HG02885 (cell line): ENCODE measurements at regions not wholly inside any gene's neighbourhood (a gene's known extent, or its start where the extent isn't known, plus 50 kb on each side); places are given as distances from the start of the nearest gene placed in this dataset.
"Not testable (repeated sequence)": the region's sequence is repeated elsewhere in the genome, so short reads cannot be mapped to it uniquely, and the experiment has no call there.

Source experiments
- ATAC-seq: cut with Tn5 transposase; IDR thresholded peaks from one replicate; pipeline ENCODE4 v1.9.1; 2021; ENCODE audit warnings: mild to moderate bottlenecking; ENCODE audit not compliant: unreplicated experiment, poor library complexity

DNA sequence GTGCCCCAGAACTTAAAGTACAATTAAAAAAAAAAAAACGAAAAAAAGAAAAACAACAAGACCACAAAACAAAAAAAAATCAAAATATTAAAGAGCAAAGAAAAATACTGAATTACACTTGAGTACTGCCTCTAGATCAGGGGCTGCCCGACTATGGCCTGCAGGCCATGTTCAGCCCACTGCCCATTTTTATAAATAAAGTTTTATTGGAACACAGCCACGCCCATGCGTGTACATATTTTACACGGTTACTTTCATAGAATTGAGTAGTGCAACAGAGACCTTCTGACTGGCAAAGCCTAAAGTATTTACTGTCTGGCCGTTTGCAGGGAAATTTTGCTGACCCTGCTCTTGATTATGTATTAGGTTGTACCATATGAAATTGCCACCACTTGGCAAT is 130.5 kb downstream of the ATXN3L start:
- no peak for ATAC-seq

DNA sequence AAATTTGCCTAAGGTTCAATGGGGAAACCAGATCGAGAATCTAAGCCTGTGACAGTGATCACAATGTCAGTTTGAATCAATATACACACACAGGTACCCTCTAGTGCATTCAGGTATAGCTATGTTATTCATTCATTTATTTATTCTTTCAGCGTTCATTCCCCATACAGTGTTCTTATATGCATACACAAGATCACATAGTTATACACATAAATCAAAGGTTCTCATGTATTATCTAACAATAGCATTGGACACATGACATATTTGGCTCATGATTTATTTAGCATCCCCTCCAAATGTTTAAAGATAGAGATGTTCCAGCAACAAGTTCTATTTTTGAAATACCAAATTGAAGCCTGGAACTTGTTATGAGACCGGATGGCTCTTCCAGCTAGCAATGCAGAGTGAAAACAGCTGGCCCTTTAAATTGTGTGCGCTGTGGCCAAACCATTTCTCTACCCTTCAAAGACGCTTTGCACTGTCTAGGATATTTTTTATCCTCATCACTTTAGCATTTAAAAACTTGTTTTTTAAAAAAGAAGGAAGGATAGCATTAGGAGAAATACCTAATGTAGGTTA is 131.0 kb downstream of the ATXN3L start:
- no peak for ATAC-seq

DNA sequence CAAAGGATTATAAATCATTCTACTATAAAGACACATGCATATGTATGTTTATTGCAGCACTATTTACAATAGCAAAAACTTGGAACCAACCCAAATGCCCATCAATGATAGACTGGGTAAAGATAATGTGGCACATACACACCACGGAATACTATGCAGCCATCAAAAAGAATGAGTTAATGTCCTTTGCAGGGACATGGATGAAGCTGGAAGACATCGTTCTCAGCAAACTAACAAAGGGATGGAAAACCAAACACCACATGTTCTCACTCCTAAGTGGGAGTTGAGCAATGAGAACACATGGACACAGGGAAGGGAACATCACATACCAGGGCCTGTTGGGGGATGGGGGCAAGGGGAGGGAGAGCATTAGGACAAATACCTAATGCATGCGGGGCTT is 133.2 kb downstream of the ATXN3L start:
- not testable (repeated sequence) for ATAC-seq

DNA sequence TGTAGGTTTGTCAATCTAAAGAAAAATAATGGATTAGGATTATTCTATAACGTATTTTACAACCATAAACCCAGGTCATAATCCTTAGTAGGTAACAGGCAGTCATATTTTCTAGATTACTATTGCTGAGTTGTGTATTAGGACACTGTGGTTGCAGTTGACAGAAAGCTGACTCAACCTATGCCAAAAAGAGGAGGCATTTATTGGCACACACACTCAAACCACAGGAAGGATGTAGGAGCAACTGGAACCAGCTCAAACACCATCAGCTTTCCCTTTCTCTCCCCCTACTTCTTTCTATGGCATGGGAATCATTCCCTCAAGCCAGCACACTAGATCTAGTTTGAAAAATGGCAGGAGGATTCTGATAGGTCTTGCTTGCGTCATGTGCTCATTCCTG is 136.4 kb upstream of the FAM9C start:
- no peak for ATAC-seq

DNA sequence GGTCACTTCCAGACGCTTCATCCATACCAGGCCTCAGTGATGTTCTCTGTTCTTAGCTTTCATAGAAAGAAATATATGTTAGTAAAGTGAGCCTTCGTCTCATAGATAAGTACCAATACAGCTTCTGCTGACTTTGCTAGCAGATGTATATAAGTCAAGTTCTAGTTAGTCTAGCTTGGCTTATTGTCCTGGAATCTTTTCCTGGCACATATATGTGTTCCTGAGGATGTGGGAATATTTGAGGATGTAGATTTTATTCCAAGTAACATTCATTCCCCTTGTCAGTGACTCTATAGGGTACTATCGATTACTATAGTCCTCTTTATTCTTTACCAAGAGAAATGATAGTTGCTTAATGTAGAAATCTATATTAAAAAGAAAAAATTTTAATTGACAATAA is 135.2 kb upstream of the FAM9C start:
- ATAC-seq: no peak

DNA sequence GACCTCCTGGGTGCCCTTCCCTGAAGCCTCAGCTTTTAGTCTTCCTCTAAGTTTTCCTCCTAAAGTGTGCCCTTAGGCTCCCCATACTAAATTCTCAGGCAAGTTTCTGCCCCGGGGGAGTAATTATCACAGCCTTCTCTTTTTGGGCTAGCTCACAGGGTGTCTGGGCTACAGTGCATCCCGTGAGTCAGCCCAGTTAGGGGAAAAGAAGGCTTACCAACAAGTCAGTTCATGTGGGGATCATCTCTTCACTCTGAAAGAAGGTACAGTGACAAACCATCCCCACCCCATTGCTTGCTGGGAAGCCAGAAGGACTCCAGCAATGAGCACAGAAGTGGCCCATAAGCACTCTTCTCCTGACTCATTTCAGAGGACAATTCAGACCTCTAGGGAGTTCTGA is 134.7 kb upstream of the FAM9C start:
- ATAC-seq: no peak

DNA sequence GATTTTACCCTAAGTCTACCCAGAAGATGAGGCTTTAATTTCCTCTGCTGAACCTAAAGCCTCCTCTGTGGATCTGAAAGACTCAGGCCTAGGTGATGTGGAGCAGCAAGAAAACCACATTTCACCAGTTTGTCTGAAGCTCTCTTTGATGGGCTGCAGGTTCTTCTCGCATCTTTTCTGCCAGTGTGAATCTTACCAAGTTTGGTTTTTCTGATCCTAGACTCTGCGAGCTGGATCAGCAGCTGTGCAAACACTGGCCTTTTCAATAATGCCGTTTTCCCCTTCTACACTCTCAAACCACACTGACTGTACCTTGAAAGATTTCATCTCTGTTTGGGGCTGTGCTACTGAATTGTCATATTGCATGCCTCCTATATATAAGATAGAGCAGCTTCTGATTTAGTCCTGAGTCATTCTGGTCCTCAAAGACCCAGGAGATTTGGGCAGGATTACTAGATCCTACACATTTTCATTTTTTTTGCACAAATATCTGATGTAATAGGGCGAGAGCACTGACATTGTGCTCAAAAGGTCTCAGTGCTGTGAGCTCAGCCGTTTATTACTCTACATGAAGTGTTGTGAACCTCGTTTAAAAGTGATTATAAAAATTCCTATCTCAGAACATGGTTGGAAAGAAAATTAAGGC is 133.6 kb upstream of the FAM9C start:
- no peak for ATAC-seq

DNA sequence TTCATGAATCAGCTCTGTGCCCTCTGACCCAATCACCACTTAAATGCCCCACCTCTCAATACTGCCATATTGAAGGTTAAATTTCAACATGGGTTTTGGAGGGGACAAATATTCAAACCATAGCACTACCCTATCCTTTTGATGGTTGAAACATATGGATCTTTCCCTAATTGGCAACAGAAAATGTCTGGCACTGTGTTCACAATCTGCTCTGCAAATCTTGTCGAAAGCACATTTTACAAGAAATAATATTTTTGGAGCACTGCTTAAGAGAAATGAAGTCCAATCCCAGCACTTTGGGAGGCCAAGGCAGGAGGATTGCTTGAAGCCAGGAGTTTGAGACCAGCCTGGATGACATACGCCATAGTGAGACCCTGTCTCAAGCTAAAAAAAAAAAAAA is 130.6 kb upstream of the FAM9C start:
- ATAC-seq: no peak

DNA sequence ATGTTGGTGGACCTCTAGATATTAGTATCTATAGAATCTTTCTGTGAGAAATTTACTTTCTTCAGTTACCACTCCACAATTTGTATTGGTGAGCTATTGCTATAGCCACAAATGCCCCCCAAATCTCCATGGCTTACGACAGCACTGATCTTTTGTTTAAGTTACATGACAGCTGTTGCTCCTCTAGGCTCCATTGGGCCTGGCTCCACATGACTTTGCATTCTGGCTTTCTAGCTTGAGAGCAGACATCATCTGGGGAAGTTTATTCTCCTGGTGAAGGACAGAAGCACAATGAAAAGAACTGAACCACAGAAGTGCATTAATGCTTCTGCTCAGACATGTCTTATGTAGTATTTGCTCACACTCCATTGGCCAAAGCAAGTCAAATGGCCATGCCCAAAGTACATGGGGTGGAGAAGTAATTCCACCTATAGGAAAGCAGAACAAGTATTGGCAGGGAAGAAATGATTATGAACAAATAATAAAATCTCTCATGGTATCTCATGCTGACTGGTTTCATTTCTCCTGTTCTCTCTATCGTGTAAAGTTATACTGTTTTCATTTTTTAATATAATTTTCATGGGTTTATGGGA is 126.6 kb upstream of the FAM9C start:
- ATAC-seq: no peak

DNA sequence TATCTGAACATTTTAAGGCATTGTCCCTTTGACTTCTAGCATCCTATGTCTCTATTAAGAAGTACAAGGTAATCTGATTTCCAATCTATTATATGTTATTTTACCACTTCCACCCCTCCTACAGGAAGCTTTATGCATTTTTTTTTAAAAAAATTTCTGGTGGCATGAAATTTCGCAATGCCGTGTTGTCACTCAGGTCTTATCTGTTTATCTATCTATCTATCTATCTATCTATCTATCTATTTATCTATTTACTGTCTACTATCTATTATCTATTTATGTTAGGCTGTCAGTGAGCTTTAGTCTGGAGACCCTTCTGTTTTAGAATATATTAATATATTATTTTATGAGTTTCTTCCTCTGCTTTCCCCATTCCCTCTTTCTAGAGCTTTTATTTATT is 125.3 kb upstream of the FAM9C start:
- no peak for ATAC-seq

DNA sequence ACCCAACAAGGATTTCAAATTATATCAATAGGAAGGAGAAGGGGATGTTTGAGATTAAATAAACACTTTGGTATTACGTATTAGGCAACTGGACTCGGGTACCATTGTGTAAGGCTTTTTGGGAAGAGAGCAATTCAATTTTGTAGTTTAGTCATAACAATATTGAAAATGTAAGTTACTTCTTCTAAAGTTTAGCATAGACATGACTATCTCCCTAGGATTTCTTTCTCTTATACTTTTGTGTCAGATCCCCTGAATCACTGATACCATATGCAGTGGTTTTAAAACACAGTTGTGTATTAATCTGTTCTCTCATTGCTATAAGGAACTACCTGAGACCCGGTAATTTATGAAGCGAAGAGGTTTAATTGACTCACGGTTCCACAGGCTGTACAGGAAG is 123.8 kb upstream of the FAM9C start:
- ATAC-seq: no peak

DNA sequence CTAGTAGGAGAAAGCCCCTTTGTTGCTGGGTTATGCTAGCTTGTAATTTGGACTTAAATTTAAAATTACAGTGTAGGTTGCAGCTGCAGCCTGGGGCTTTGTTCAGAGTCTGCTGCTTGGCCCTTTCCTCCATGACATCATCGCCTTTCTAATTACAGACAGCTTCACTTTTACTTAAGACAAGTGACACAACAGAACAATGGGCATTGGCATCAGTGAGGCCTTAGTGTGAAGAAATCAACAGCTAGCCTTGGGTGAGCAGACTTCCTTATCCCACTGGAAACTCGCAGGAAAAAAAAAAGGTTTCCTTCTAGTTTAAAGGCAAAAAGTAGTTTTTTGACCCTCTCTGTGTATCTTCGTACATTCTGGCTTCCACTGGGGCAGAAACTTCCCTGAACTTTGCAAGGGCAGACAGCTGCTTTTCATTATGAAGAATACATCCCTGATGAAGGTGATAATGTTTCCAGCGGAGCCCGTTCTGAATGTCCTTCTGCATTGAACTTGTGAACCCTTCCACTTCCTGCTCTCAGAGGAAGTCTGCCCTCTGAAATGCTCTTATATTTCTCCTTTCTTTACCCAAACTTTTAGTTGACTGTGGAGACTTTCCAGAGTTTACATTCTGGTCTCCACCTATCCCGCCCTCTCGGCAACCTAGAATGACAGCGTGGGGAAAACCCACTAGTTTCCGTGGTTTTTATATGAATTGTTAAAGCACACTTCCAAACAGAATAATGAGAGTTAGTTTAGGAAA is 123.2 kb upstream of the FAM9C start:
- no peak for ATAC-seq

DNA sequence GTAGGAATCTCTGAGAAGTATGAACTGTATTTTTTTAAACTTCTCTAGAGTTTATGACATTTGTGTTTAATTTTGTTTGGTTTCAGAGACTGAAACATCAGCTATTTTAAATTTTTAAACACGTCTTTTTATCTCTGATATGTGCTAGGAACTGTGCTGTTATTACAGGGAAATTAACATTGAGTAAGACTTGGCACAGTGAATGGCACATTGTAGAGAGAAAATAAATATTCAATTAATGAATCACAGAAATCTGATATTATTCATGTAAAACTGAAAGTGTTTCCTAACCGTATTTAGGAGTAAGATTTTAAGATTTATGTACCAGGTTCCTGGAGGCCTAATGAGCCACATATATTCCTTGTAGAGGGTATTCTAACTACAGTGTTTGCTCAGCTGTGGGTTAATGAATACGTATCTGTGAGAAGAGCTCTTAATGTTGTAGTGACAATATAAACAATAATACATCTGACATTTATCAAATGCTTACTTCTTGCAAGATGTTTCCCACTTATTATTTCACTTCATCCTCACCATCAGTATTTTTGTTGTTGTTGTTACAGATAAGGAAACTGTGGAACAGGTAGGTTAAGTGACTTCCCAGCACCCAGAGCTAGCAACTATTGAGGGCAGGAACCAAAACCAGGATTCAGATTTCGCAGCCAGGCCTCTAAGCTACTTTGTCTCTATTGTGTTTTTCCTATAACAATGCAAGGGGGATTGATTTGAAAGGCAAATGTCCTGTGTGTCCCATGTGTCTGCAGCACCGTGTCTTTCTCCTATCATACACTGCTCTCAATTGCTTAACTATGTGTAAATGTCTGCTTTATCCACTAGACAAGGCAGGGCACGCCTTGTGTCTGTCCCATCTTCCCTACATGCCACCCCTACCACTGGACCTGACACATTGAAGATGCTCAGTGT is 121.1 kb upstream of the FAM9C start:
- ATAC-seq: no peak

DNA sequence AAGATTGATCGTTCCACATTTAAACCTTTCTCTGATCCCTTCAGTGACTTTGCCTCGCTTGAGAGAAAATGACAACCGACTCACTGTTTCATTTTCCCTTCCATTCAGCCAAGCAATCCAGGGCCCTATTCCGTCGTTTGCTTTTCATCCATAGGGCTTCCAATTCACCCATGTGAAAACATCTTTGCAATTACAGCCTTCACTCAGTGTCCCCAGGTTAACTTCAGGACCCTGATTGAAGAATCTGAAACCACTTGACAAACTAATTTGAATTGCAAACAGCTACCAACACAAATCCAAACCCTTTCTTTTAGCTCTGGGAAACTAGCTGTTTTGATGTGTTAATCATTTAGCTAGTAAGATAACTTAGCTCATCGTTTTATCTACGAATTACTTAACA is 120.2 kb upstream of the FAM9C start:
- ATAC-seq: no peak

DNA sequence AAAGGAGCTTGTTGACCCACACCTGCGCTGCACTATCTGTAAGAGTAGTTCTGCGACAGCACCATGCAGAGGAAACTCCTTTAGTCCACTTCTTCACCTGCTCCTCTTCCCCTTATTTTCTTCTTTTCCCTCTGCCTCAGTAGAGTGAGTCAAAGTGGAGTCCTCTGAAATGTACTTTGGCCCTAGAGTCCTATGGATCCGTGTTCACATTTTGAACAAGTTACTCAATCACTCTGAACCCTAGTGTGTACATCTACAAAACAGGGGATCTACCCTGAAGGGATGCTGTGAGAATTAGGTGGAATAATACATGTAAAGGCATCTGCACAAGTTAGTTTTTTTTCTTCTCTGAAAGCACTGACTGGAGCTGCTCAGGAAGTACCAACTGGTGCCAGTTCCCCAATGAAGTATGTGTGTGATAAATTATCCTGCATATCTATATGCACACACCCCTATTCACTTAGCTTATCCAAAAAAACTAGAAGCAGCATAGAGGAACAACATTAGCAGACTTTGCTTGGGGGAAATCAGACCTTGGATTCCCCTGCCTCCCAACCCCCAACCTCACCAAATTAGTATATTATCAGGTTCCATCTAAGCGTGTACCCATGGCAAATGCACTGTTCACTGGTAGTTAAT is 118.5 kb upstream of the FAM9C start:
- no peak for ATAC-seq

DNA sequence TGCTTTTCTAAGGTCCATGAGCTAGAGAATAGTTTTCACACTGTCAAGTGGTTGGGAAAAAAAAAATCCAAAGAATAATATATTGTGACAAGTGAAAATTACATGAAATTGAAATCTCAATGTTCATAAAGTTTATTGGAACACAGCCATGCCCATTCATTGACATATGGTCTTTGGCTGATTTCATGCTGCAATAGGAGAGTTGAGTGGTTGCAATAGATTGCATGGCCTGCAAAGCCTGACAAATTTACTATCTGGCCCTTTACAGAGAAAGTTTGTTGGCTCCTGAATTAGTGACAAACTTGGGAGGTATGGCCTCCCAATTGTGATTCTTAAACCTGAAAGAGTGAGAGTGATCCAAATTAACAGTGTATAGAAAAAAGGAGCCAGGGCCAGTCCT is 115.5 kb upstream of the FAM9C start:
- ATAC-seq: no peak

DNA sequence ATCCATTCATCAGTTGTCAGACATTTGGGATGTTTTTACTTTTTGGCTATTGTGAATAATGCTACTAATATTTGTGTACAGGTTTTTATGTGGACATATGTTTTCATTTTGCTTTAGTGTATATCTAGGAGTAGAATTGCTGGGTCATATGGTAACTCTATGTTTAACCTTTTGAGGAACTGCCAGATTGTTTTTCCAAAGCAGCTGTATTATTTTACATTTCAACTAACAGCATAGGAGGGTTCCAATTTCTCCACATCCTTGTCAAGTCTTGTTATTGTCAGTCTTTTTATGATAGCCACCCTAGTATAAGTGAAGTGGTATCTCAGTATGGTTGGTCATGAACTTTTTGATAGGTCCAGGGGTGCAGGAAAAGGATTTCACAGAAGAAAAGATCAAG is 114.5 kb upstream of the FAM9C start:
- no peak for ATAC-seq

DNA sequence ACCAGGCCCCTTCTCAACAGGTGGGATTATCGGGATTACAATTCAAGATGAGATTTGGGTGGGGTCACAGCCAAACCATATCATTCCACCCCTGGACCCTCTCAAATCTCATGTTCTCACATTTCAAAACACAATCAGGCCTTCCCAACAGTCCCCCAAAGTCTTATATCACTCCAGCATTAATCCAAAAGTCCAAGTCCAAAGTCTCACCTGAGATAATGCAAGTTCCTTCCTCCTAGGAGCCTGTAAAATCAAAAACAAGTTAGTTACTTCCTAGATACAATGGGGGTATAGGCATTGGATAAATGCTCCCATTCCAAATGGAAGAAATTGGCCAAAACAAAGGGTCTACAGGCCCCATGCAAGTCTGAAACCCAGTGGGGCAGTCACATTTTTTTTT is 111.1 kb upstream of the FAM9C start:
- not testable (repeated sequence) for ATAC-seq

DNA sequence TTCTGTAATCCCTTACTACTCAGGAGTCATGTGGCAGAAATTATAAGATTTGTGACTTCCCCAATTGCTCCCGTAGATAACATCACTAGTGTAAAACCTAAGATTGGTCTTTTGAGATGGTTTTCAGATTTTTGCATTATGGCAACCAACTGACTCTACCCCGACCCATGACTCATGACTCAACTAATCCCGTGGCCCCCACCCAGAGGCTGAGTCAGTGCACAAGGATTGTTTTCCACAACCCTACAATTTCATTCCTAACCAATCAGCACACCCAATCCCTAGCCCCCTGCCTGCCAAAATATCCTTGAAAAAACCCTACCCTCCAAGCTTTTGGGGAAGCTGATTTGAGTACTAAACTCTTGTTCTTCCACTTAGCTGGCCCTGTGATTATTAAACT is 109.4 kb upstream of the FAM9C start:
- ATAC-seq: no peak
